Endodermal cell (in vitro differentiated cells): ENCODE measurements at regions not wholly inside any gene's neighbourhood (a gene's known extent, or its start where the extent isn't known, plus 50 kb on each side); places are given as distances from the start of the nearest gene placed in this dataset.

ENCODE experiments used
- DNase-seq: peaks from one replicate; pipeline ENCODE4 v3.0.0-alpha.2; 2017
- H3K27ac ChIP-seq: 2 replicates; pipeline ENCODE4 v1.5.1; 2013; ENCODE audit warnings: mild to moderate bottlenecking, low read depth, low read length, moderate library complexity
- H3K27me3 ChIP-seq: 2 replicates; pipeline ENCODE4 v1.6.1; 2013; ENCODE audit warnings: mild to moderate bottlenecking, low read length, moderate library complexity; ENCODE audit not compliant: insufficient read depth, control insufficient read depth, poor library complexity, severe bottlenecking
- H3K36me3 ChIP-seq: 2 replicates; pipeline ENCODE4 v1.7.0; 2013; ENCODE audit warnings: mild to moderate bottlenecking, low read length, moderate library complexity; ENCODE audit not compliant: control insufficient read depth, insufficient read depth
- H3K4me1 ChIP-seq: one replicate; pipeline ENCODE4 v1.7.0; 2013; ENCODE audit warnings: low read length; ENCODE audit not compliant: control insufficient read depth, insufficient read depth
- H3K4me3 ChIP-seq: 2 replicates; pipeline ENCODE4 v1.5.1; 2013; ENCODE audit warnings: mild to moderate bottlenecking, low read length, moderate library complexity
- H3K9ac ChIP-seq: 2 replicates; pipeline ENCODE4 v1.6.1; 2013; ENCODE audit warnings: mild to moderate bottlenecking, low read length, moderate library complexity; ENCODE audit not compliant: poor library complexity, severe bottlenecking; ENCODE audit errors: extremely low read depth
- H3K9me3 ChIP-seq: 2 replicates; pipeline ENCODE4 v1.6.1; 2013; ENCODE audit warnings: mild to moderate bottlenecking, low read length, moderate library complexity; ENCODE audit not compliant: control insufficient read depth
- H3K27ac Mint-ChIP-seq: 2 replicates; pipeline ENCODE4 v1.8.0; 2020; ENCODE audit warnings: mixed read lengths
- H3K27me3 Mint-ChIP-seq: 2 replicates; pipeline ENCODE4 v1.8.0; 2021; ENCODE audit warnings: mild to moderate bottlenecking, mixed read lengths; ENCODE audit not compliant: insufficient read depth
- H3K36me3 Mint-ChIP-seq: 2 replicates; pipeline ENCODE4 v1.8.0; 2020; ENCODE audit warnings: low read depth, mixed read lengths
- H3K4me1 Mint-ChIP-seq: 2 replicates; pipeline ENCODE4 v1.8.0; 2020; ENCODE audit warnings: mixed read lengths
- H3K4me3 Mint-ChIP-seq: 2 replicates; pipeline ENCODE4 v1.8.0; 2020; ENCODE audit warnings: mild to moderate bottlenecking, moderate library complexity, mixed read lengths
- H3K9me3 Mint-ChIP-seq: 2 replicates; pipeline ENCODE4 v1.8.0; 2020; ENCODE audit warnings: mild to moderate bottlenecking, mixed read lengths
- CTCF ChIP-seq: fragments of 200-600 bp; sonication (generic); conservative IDR thresholded peaks from 2 replicates; pipeline ENCODE4 v1.5.0; 2021; ENCODE audit warnings: antibody characterized with exemption, mild to moderate bottlenecking
- WGBS, 2 experiments: methylation state at CpG; one replicate each; pipeline versions ENCODE4 v1.1.5 to v1.1.7; 2013; ENCODE audit warnings: missing lambda C conversion rate in 2 of 2, mixed read lengths in 1 of 2; ENCODE audit not compliant: insufficient coverage in 1 of 2, insufficient read length in 1 of 2; 5-methylcytosine and 5-hydroxymethylcytosine counted together

- TF ChIP-seq CTCF, result no peak
- no peaks in the 10 kb centered on the region for H3K27me3 Mint-ChIP-seq
- no peak overlapping the region for H3K27ac Mint-ChIP-seq
- H3K36me3 Mint-ChIP-seq, result no peaks in the 10 kb centered on the region
- H3K4me3 ChIP-seq, result no peak overlapping the region
- no peaks in the 10 kb centered on the region for H3K36me3 ChIP-seq
- H3K27ac ChIP-seq, result no peak overlapping the region
- DNase-seq, result no peak
- H3K4me1 Mint-ChIP-seq, result no peaks in the 10 kb centered on the region
- H3K9ac ChIP-seq, result no peak overlapping the region
- no peak overlapping the region for H3K4me3 Mint-ChIP-seq
- H3K9me3 ChIP-seq, result no peaks in the 10 kb centered on the region
- no peaks in the 10 kb centered on the region for H3K27me3 ChIP-seq
- H3K4me1 ChIP-seq, result no peaks in the 10 kb centered on the region
- WGBS, 2 experiments, result 81 to 100% methylated on average over 1 of the region's 1 CpG
- H3K9me3 Mint-ChIP-seq, result peaks cover 5% of the 10 kb centered on the region
Observed at GRCh38 chr3:194827486-194827885, 141.8 kb downstream of the FAM43A start.

GRCh38 chr3:194828116-194828515 is 142.4 kb downstream of the FAM43A start:
- H3K9me3 Mint-ChIP-seq, result peaks cover 5% of the 10 kb centered on the region
- H3K4me3 Mint-ChIP-seq, result no peak overlapping the region
- WGBS, 2 experiments, result 92 to 93% methylated on average over 6 of the region's 6 CpGs
- H3K36me3 ChIP-seq, result no peaks in the 10 kb centered on the region
- H3K9me3 ChIP-seq, result no peaks in the 10 kb centered on the region
- no peaks in the 10 kb centered on the region for H3K27me3 ChIP-seq
- no peak overlapping the region for H3K27ac ChIP-seq
- H3K4me1 ChIP-seq, result no peaks in the 10 kb centered on the region
- H3K36me3 Mint-ChIP-seq, result no peaks in the 10 kb centered on the region
- no peak for TF ChIP-seq CTCF
- H3K27me3 Mint-ChIP-seq, result peaks cover under 1% of the 10 kb centered on the region
- H3K4me1 Mint-ChIP-seq, result no peaks in the 10 kb centered on the region
- no peak for DNase-seq
- no peak overlapping the region for H3K9ac ChIP-seq
- H3K4me3 ChIP-seq, result no peak overlapping the region
- H3K27ac Mint-ChIP-seq, result no peak overlapping the region

- H3K9me3 ChIP-seq, result no peaks in the 10 kb centered on the region
- Mint-ChIP-seq H3K9me3 (peaks cover 5% of the 10 kb centered on the region), H3K4me1 (no peaks in the 10 kb centered on the region), H3K27ac (no peak overlapping the region), H3K27me3 (peaks cover 1% of the 10 kb centered on the region), H3K4me3 (no peak overlapping the region), H3K36me3 (no peaks in the 10 kb centered on the region)
- no peak overlapping the region for H3K4me3 ChIP-seq
- H3K27ac ChIP-seq, result no peak overlapping the region
- WGBS, 2 experiments, result 91 to 92% methylated on average over 4 of the region's 4 CpGs
- no peaks in the 10 kb centered on the region for H3K4me1 ChIP-seq
- no peak overlapping the region for H3K9ac ChIP-seq
- H3K27me3 ChIP-seq, result no peaks in the 10 kb centered on the region
- no peak for DNase-seq
- no peaks in the 10 kb centered on the region for H3K36me3 ChIP-seq
- TF ChIP-seq CTCF, result no peak
Observed at GRCh38 chr3:194828926-194829325, 143.2 kb downstream of the FAM43A start.
